Adrenal gland (tissue), 9 donors: ENCODE measurements at regions not wholly inside any gene's neighbourhood (a gene's known extent, or its start where the extent isn't known, plus 50 kb on each side); places are given as distances from the start of the nearest gene placed in this dataset.

ENCODE experiments used
- DNase-seq, 7 donors: peaks; one replicate each; pipeline ENCODE4 v3.0.0-alpha.2; 2019 to 2020
- H3K27ac ChIP-seq, 5 donors: fragments of 200-600 bp; sonication (generic) in 4 of 5; 1 replicate in 3 of 5; 2 replicates in 2 of 5; pipeline versions ENCODE4 v1.5.1 to v1.8.0; 2016 to 2020; ENCODE audit warnings: mild to moderate bottlenecking in 1 of 5
- H3K27me3 ChIP-seq: fragments of 200-600 bp; 2 replicates; pipeline ENCODE4 v1.8.0; 2021
- H3K36me3 ChIP-seq, 2 donors: fragments of 200-600 bp; replicated peaks in 1 of 2; 1 replicate in 1 of 2; 2 replicates in 1 of 2; pipeline versions ENCODE4 v1.5.1 to v1.8.0; 2018 to 2022
- H3K4me1 ChIP-seq, 2 donors: fragments of 200-600 bp; replicated peaks in 1 of 2; 1 replicate in 1 of 2; 2 replicates in 1 of 2; pipeline versions ENCODE4 v1.5.1 to v1.8.0; 2018 to 2021
- H3K4me3 ChIP-seq, 4 donors: fragments of 200-600 bp; sonication (generic) in 3 of 4; one replicate each; pipeline ENCODE4 v1.5.1; 2016 to 2018
- H3K9me3 ChIP-seq, 3 donors: fragments of 200-600 bp; sonication (generic) in 1 of 3; replicated peaks in 1 of 3; 1 replicate in 2 of 3; 2 replicates in 1 of 3; pipeline versions ENCODE4 v1.5.1 to v1.8.0; 2016 to 2021
- POLR2A ChIP-seq, 2 donors: fragments of 450-650 bp; IDR thresholded peaks; one replicate each; pipeline ENCODE4 v1.6.1; 2017; ENCODE audit warnings: antibody characterized with exemption in 2 of 2, mild to moderate bottlenecking in 2 of 2, moderate library complexity in 1 of 2
- WGBS, 4 donors: extraction: QIAGEN DNeasy Blood & Tissue Kit in 2 of 4; methylation state at CpG; one replicate each; pipeline versions ENCODE4 v1.1.5 to v1.1.7; 2013 to 2017; 5-methylcytosine and 5-hydroxymethylcytosine counted together
- intact Hi-C, 2 donors: fragments of 100-400 bp; cut with DNase I; formaldehyde crosslinking; loops; one replicate each; pipeline versions ENCODE4 v1.14.1 to v1.15.0; 2022 to 2023
- TF ChIP-seq, protein P1 (sequence below), 6 experiments: fragments of 450-650 bp in 4 of 6; fragments of 200-600 bp in 2 of 6; sonication (generic) in 1 of 6; IDR thresholded peaks; 1 replicate in 5 of 6; 2 replicates in 1 of 6; pipeline versions ENCODE4 v1.5.1 to v1.8.0; 2016 to 2021; ENCODE audit warnings: antibody characterized with exemption in 6 of 6, mild to moderate bottlenecking in 2 of 6, moderate library complexity in 1 of 6
- donor health status: healthy with polysubstance abuse.
- donor health status: Bipolar disorder and iron deficiency.
- donor health status: DM: yes; HTN: yes; CAD: no.
- donor health status: DM: no; HTN: no; CAD: no.
- donor health status: DM: no; HTN: no; CAD: no.

DNA sequence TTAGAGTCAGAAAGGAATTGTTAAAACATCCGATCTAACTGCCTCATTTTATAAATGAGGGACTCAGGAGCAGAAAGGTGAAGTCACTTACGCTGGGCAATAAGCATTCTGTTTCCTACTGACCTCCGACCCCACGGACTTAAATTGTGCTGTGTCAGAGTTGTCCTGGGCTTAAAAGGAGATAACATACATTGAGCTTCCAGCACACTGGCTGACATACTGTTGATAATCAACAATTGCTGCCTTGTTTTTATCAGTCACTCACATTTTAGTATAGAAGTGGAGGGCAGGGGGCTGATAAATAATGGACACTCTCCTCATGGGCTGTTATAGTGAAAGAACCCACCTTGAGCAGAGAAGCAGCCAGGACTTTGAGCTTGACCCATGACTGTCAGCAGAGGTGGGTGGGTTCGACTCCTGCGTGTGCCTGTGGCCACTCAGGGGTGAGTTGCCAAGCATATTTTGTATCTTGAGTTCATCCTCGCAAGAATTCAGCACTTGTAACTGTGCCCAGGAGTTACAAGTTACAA, 166.5 kb upstream of the JARID2 start:
- H3K27me3 ChIP-seq = no peaks in the 10 kb centered on the region
- no peak overlapping the region for H3K27ac ChIP-seq
- no peaks in the 10 kb centered on the region for H3K4me1 ChIP-seq
- WGBS, 4 donors = 68 to 78% (median 72%) methylated on average over 5 to 7 of the region's 7 CpGs
- TF ChIP-seq POLR2A (IDR thresholded peaks at IDR 0.05) = no peak
- TF ChIP-seq, protein P1, sequence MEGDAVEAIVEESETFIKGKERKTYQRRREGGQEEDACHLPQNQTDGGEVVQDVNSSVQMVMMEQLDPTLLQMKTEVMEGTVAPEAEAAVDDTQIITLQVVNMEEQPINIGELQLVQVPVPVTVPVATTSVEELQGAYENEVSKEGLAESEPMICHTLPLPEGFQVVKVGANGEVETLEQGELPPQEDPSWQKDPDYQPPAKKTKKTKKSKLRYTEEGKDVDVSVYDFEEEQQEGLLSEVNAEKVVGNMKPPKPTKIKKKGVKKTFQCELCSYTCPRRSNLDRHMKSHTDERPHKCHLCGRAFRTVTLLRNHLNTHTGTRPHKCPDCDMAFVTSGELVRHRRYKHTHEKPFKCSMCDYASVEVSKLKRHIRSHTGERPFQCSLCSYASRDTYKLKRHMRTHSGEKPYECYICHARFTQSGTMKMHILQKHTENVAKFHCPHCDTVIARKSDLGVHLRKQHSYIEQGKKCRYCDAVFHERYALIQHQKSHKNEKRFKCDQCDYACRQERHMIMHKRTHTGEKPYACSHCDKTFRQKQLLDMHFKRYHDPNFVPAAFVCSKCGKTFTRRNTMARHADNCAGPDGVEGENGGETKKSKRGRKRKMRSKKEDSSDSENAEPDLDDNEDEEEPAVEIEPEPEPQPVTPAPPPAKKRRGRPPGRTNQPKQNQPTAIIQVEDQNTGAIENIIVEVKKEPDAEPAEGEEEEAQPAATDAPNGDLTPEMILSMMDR (IDR thresholded peaks at IDR 0.05) = no peak
- intact Hi-C loops = loop anchor here in 1 of 2 donors (10.0 kb wide), 1 partner anchor 375 kb away; no protein-coding TSS in a partner anchor
- H3K36me3 ChIP-seq = no peaks in the 10 kb centered on the region
- DNase-seq = no peak
- H3K4me3 ChIP-seq = no peak overlapping the region
- no peaks in the 10 kb centered on the region for H3K9me3 ChIP-seq

DNA sequence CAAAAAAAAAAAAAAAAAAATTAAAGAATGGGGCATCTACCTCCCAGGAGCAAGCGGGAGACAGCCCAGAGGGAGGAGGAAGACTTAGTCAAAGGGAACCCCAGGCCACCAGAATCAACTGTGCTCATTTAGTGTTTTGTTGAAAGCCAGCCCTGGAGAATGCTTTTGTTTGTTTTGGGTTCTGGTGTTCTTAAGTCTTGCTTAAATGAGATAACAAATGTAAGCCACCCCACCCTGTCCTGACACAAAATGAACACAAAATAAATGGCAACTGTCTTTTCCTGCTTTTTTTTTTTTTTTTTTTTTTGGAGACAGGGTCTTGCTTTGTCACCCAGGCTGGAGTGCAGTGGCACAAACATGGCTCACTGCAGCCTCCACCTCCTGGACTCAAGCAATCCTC, 165.0 kb upstream of the JARID2 start:
- TF ChIP-seq, protein P1 (IDR thresholded peaks at IDR 0.05) = no peak
- TF ChIP-seq POLR2A (IDR thresholded peaks at IDR 0.05) = no peak
- H3K4me1 ChIP-seq = no peaks in the 10 kb centered on the region
- no peak for DNase-seq
- 91 to 100% (median 97%) methylated on average over 1 of the region's 1 CpG for WGBS, 4 donors
- H3K4me3 ChIP-seq = no peak overlapping the region
- no peaks in the 10 kb centered on the region for H3K36me3 ChIP-seq
- H3K27ac ChIP-seq = no peak overlapping the region
- no peaks in the 10 kb centered on the region for H3K27me3 ChIP-seq
- no peaks in the 10 kb centered on the region for H3K9me3 ChIP-seq
- intact Hi-C loops = no loop called here

- Histone ChIP-seq H3K9me3 (no peaks in the 10 kb centered on the region), H3K4me3 (no peak overlapping the region), H3K36me3 (no peaks in the 10 kb centered on the region), H3K27me3 (no peaks in the 10 kb centered on the region), H3K27ac (no peak overlapping the region), H3K4me1 (no peaks in the 10 kb centered on the region)
- no peak for DNase-seq
- intact Hi-C loops = no loop called here
- 82 to 91% (median 87%) methylated on average over 2 of the region's 2 CpGs for WGBS, 4 donors
- TF ChIP-seq, protein P1 (IDR thresholded peaks at IDR 0.05) = no peak
- TF ChIP-seq POLR2A (IDR thresholded peaks at IDR 0.05) = no peak
These were observed 164.4 kb upstream of the JARID2 start for GRCh38 chr6:15081447-15081846.

GRCh38 chr6:15082708-15083107, 163.2 kb upstream of the JARID2 start:
- Histone ChIP-seq H3K27me3 (no peaks in the 10 kb centered on the region), H3K36me3 (no peaks in the 10 kb centered on the region), H3K4me3 (no peak overlapping the region), H3K9me3 (no peaks in the 10 kb centered on the region), H3K27ac (no peak overlapping the region), H3K4me1 (no peaks in the 10 kb centered on the region)
- WGBS, 4 donors = 83 to 92% (median 88%) methylated on average over 8 of the region's 8 CpGs
- DNase-seq = no peak
- no peak for TF ChIP-seq POLR2A (IDR thresholded peaks at IDR 0.05)
- TF ChIP-seq, protein P1 (IDR thresholded peaks at IDR 0.05) = no peak
- intact Hi-C loops = no loop called here
